ENCODE measurements at regions not wholly inside any gene's neighbourhood (a gene's known extent, or its start where the extent isn't known, plus 50 kb on each side); places are given as distances from the start of the nearest gene placed in this dataset.

DNA sequence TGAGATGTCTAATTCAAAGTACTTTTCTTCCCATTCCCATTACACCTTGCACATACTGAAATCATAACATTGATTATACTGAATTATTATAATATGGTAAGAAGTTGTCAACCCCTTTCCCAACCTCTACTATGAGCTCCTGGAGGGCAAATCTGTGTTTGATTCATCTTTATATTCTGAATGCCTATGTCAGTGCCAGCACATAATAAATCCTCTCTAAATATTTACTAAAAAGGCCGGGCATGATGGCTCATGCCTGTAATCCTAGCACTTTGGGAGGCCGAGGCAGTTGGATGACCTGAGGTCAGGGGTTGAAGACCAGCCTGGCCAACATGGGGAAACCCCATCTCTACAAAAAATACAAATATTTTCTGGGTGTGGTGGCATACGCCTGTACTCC lies 392.5 kb upstream of the CADM2 start:
- H4K5ac ChIP-seq (ENCODE audit: low read depth, low read length) = no peak overlapping the region
- H2AFZ ChIP-seq (replicated peaks; ENCODE audit: low read length, poor library complexity) = no peak overlapping the region
- ATAC-seq (ENCODE audit: low read depth) (no peak), DNase-seq (no peak)
- no peak overlapping the region for H2AK9ac ChIP-seq (replicated peaks; ENCODE audit: low read depth, low read length, poor library complexity)
- H3K4me2 ChIP-seq (ENCODE audit: low read depth, low read length) = no peak overlapping the region
- TF ChIP-seq RAD21 (IDR thresholded peaks at IDR 0.05; ENCODE audit: low read length) (no peak), SMC3 (IDR thresholded peaks at IDR 0.05; ENCODE audit: low read depth, low read length) (no peak), POLR2A (IDR thresholded peaks at IDR 0.05; ENCODE audit: low read depth, low read length) (no peak), RCOR1 (IDR thresholded peaks at IDR 0.05; ENCODE audit: insufficient replicate concordance, low read length) (no peak), BHLHE40 (IDR thresholded peaks at IDR 0.05; ENCODE audit: low read depth, low read length) (no peak), RFX5 (IDR thresholded peaks at IDR 0.05; ENCODE audit: low read depth, low read length) (no peak), CHD1 (IDR thresholded peaks at IDR 0.05; ENCODE audit: low read depth, low read length) (no peak), FOS (IDR thresholded peaks at IDR 0.05; ENCODE audit: low read depth, low read length) (no peak), MXI1 (IDR thresholded peaks at IDR 0.05; ENCODE audit: borderline replicate concordance, low read depth, low read length) (no peak), CEBPB (IDR thresholded peaks at IDR 0.05; ENCODE audit: low read depth, low read length) (no peak), MAFK (IDR thresholded peaks at IDR 0.05; ENCODE audit: low read depth, low read length) (no peak), MAZ (IDR thresholded peaks at IDR 0.05; ENCODE audit: borderline replicate concordance, low read depth, low read length) (no peak), NFE2L2 (IDR thresholded peaks at IDR 0.05; ENCODE audit: low read depth, low read length) (no peak)
- TF ChIP-seq, protein P1, sequence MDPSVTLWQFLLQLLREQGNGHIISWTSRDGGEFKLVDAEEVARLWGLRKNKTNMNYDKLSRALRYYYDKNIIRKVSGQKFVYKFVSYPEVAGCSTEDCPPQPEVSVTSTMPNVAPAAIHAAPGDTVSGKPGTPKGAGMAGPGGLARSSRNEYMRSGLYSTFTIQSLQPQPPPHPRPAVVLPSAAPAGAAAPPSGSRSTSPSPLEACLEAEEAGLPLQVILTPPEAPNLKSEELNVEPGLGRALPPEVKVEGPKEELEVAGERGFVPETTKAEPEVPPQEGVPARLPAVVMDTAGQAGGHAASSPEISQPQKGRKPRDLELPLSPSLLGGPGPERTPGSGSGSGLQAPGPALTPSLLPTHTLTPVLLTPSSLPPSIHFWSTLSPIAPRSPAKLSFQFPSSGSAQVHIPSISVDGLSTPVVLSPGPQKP (IDR thresholded peaks at IDR 0.05; ENCODE audit: borderline replicate concordance, low read depth, low read length) = no peak
- TF ChIP-seq, protein P2, sequence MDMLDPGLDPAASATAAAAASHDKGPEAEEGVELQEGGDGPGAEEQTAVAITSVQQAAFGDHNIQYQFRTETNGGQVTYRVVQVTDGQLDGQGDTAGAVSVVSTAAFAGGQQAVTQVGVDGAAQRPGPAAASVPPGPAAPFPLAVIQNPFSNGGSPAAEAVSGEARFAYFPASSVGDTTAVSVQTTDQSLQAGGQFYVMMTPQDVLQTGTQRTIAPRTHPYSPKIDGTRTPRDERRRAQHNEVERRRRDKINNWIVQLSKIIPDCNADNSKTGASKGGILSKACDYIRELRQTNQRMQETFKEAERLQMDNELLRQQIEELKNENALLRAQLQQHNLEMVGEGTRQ (IDR thresholded peaks at IDR 0.05; ENCODE audit: low read depth, low read length) = no peak
- TF ChIP-seq, protein P3, sequence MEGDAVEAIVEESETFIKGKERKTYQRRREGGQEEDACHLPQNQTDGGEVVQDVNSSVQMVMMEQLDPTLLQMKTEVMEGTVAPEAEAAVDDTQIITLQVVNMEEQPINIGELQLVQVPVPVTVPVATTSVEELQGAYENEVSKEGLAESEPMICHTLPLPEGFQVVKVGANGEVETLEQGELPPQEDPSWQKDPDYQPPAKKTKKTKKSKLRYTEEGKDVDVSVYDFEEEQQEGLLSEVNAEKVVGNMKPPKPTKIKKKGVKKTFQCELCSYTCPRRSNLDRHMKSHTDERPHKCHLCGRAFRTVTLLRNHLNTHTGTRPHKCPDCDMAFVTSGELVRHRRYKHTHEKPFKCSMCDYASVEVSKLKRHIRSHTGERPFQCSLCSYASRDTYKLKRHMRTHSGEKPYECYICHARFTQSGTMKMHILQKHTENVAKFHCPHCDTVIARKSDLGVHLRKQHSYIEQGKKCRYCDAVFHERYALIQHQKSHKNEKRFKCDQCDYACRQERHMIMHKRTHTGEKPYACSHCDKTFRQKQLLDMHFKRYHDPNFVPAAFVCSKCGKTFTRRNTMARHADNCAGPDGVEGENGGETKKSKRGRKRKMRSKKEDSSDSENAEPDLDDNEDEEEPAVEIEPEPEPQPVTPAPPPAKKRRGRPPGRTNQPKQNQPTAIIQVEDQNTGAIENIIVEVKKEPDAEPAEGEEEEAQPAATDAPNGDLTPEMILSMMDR (conservative IDR thresholded peaks at IDR 0.05; ENCODE audit: low read depth, low read length) = no peak
- no CpG with 5 or more reads among the region's 3 CpGs for WGBS, 2 experiments (ENCODE audit: extremely low coverage in 2 of 2, insufficient read length in 1 of 2)
- H3K27ac ChIP-seq (ENCODE audit: insufficient read depth, low read length) = no peak overlapping the region
- H3K4me1 ChIP-seq (ENCODE audit: control insufficient read depth, insufficient read depth, low read length) = no peaks in the 10 kb centered on the region
- H2BK5ac ChIP-seq (ENCODE audit: low read depth, low read length, poor library complexity, severe bottlenecking) = no peak overlapping the region
- no TSS peak for BruUV-seq (replicated peaks)
- no peak overlapping the region for H4K8ac ChIP-seq (ENCODE audit: low read depth in 2 of 2, low read length in 2 of 2)
- no peak overlapping the region for H3K14ac ChIP-seq (replicated peaks; ENCODE audit: low read depth, low read length)
- in situ Hi-C loops (cut with MboI; ENCODE audit: low sequenced_read_pairs) (no loop called here), intact Hi-C loops (cut with micrococcal nuclease) (no loop called here), dilution Hi-C loops (cut with HindIII; ENCODE audit: low sequenced_read_pairs, unreplicated experiment) (no loop called here)
- H3K4ac ChIP-seq (ENCODE audit: low read depth, low read length) = no peak overlapping the region
- H3K9me3 ChIP-seq (ENCODE audit: control insufficient read depth, insufficient read depth, low read length) = peaks cover 4% of the 10 kb centered on the region
- H4K20me1 ChIP-seq (ENCODE audit: insufficient read depth, low read length) = no peaks in the 10 kb centered on the region
- no peak overlapping the region for H2AK5ac ChIP-seq (ENCODE audit: low read depth, low read length)
- CTCF ChIA-PET = no interaction called here
- no peaks in the 10 kb centered on the region for H3K79me1 ChIP-seq (ENCODE audit: low read depth in 1 of 2, low read length in 2 of 2)
- H4K91ac ChIP-seq (ENCODE audit: insufficient read depth, low read depth, low read length) = no peak overlapping the region
- H2BK15ac ChIP-seq (ENCODE audit: low read depth, low read length) = no peak overlapping the region
- no peak overlapping the region for H2BK120ac ChIP-seq (ENCODE audit: low read depth, low read length)
- no peak overlapping the region for H3K18ac ChIP-seq (ENCODE audit: low read depth, low read length)
- H3K9me1 ChIP-seq (ENCODE audit: insufficient read depth, low read length) = no peaks in the 10 kb centered on the region
- POLR2A ChIA-PET (ENCODE audit: unreplicated experiment) = no interaction called here
- no peak overlapping the region for H3K9ac ChIP-seq (ENCODE audit: low read depth, low read length)
- H3K4me3 ChIP-seq (ENCODE audit: insufficient read depth, low read depth, low read length) = no peak overlapping the region
- H2BK20ac ChIP-seq (ENCODE audit: low read depth, low read length) = no peak overlapping the region
- H3K23ac ChIP-seq (ENCODE audit: low read depth, low read length) = no peak overlapping the region
- no peaks in the 10 kb centered on the region for H3K36me3 ChIP-seq (ENCODE audit: control insufficient read depth, insufficient read depth, low read length)
- H3K56ac ChIP-seq (ENCODE audit: extremely low read depth, insufficient read depth, low read length) = no peak overlapping the region
- H3K27me3 ChIP-seq (ENCODE audit: control insufficient read depth, insufficient read depth, low read length) = no peaks in the 10 kb centered on the region

Data from IMR-90 (cell line).